GM19468 (cell line): ENCODE measurements at regions not wholly inside any gene's neighbourhood (a gene's known extent, or its start where the extent isn't known, plus 50 kb on each side); places are given as distances from the start of the nearest gene placed in this dataset.
"Not testable (repeated sequence)": the region's sequence is repeated elsewhere in the genome, so short reads cannot be mapped to it uniquely, and the experiment has no call there.

Experiments used
- ATAC-seq: cut with Tn5 transposase; IDR thresholded peaks from one replicate; pipeline ENCODE4 v1.9.1; 2021; ENCODE audit warnings: mild to moderate bottlenecking, moderate library complexity, moderate number of reproducible peaks; ENCODE audit not compliant: unreplicated experiment; ENCODE audit errors: extremely low read depth

DNA sequence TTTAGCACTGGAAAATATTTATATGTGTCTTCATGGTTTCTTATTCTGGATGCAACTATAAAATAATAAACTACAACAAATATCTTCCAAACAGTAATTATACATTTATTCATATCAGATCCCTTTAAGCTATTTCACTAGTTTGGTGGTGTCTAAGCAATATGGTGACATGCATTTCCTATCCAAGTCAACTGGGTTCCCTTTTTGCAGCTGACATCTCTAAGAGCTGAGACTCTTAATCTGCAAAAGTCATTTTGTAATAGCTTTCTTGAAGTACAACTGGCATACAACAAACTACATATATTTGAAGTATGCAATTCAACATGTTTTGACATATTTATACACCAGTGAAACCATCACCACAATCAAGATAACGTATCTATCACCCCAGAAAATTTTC, 59.9 kb upstream of the SLC1A4 start:
- no peak for ATAC-seq

DNA sequence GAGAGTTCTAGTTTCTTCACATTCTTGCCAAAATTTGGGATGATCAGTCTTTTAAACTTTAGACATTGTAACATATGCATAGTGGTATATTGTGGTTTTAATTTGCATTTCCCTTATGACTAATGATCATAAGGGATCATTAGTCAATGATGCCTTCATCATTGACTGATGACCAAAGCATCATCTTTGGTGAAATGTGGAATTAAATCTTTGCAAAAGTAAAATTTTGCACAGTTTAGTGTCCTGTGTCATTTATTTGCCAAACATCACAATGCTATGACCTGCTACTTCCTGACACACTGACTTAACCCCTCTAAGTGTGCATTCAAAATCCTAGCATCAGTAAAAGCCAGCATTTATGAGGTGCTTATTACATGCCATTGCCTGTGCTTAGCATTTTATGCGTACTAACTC, 58.9 kb upstream of the SLC1A4 start:
- no peak for ATAC-seq

DNA sequence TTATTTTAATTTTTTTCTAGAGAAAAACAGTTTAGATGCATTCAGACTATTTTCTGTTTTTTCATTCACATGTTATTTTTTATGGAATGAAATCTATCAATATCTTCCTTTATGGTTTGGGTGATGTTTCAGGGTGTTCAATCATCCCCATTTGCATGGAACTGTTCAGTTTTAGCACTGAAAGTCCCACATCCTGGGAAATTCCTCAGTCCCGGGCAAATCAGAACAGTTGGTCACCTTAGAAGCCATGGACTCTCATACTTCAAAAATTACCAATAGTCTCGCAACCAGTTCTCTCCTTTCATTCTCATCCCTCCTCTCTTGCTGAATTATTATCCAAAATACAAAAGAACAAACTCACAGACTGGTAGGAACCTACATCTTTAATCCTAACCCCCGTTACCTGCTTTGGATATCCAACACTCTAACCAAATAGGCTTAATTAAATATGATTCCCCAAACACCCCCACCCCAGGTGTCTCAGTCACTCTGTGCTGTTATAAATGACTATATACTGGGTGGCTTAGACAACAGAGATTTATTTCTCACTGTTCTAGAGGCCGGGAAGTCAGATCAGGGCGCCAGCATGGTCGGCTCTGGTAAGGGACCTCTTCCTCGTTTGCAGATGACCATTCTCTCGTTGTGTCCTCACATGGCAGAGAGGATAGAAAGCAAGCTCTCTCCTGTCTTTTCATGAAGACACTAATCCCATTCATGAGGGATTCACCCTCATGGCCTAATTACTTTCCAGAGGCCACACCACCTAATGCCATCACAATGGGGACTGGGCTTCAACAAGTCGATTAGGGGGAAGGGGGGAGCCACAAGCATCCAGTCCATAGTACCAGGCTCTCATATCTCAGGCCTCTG, 57.7 kb upstream of the SLC1A4 start:
- no peak for ATAC-seq

DNA sequence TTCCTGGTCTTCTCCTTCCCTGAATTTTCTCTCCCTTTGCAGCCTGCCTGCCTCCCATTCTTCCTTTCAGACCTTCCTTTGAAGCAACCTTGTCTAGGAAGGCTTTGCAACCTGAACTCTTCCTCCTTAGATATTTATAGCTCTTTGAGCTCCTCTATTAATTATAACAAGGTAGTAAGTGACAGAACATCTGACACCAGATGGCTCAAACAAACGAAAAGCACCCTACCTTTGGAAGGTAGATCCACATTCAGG, 57.2 kb upstream of the SLC1A4 start:
- no peak for ATAC-seq

DNA sequence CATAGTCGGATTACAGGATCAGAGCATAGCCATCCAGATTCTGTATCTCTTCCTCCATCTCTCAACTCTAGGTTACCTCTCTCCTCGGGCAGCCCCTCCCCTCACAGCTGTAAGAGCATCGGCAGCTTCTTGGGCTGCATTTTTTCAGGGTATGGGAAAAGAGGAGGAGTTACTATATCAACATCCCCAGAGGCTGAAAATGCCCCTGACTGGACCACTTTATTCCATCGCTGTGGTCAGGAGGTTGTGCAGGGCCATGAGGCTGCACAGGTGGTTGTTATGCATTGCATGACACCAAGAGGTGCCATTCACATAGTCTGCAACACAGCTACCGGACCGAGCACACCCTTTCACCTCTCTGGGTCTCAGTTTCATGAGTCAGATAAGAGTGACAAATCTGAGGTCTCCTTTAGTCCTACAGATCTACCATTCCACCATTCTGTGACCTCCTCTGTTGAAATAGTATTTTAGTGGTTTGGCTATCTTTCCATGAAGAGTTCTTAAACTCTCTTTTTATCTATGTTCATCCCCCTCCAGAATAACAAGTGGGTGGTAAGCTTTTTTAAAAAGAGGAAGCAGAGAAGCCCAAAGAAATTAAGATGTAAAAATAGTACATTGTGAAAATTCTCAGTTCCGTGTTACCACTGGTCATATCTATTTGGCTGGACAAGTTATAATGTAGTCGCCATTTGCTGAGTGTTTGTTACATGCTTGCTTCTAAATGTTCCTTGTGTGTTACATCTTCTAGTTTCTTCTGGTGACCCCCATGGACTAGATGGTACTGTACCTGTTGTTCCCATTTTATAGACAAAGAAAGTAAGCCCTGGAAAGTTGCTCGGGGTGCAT, 56.6 kb upstream of the SLC1A4 start:
- ATAC-seq, result peak; percentile 77

DNA sequence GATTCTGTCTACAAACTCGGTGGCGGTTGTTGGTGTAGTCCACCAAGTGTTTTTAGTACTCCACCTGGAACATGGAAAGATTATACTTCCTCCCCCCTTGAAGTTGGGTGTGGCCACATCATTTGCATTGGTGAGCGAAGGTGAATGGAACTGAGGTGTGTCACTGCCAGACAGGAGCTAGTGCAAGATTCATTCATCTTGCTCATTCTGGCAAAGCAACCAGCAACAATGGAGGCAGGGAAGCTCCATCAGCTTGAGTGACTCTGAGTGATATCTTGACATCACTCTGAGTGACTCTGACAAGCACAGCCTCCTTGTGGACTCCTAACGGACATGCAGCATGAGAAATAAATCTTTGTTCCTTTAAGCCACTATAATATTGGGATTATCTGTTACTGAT, 54.7 kb upstream of the SLC1A4 start:
- ATAC-seq, result no peak

DNA sequence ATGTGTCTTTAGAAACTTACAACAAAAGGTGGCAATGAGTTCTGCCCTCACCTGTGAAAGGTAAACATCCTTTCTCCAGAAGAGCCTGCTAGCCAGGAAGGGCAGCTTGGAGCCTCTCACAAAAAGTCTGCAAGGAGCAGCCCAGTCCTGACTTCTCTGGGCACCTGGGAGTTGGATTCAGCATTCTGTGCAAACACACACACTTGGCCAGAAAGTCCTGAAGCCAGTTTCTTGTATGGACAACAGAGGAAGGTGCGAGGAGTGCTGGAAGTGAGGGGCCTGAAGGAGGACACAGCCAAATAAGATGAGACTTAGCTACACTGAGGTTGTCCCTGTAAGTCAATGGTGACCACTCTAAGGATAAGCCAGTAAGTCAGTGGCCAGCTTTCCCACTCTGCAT, 52.4 kb upstream of the SLC1A4 start:
- ATAC-seq, result no peak

DNA sequence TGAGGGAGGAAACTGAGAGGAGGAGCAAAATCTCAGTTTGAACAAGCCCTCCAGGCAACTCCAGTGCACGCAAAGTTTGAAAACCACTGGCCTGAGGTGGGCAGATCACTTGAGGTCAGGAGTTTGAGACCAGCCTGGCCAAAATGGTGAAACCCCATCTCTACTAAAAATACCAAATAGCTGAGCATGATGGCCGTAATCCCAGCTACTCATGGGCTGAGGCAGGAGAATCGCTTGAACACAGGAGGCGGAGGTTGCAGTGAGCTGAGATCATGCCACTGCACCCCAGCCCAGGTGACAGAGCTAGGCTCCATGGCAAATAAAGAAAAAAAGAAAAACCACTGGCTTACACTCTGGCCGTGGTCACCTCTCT, 51.9 kb upstream of the SLC1A4 start:
- not testable (repeated sequence) for ATAC-seq

DNA sequence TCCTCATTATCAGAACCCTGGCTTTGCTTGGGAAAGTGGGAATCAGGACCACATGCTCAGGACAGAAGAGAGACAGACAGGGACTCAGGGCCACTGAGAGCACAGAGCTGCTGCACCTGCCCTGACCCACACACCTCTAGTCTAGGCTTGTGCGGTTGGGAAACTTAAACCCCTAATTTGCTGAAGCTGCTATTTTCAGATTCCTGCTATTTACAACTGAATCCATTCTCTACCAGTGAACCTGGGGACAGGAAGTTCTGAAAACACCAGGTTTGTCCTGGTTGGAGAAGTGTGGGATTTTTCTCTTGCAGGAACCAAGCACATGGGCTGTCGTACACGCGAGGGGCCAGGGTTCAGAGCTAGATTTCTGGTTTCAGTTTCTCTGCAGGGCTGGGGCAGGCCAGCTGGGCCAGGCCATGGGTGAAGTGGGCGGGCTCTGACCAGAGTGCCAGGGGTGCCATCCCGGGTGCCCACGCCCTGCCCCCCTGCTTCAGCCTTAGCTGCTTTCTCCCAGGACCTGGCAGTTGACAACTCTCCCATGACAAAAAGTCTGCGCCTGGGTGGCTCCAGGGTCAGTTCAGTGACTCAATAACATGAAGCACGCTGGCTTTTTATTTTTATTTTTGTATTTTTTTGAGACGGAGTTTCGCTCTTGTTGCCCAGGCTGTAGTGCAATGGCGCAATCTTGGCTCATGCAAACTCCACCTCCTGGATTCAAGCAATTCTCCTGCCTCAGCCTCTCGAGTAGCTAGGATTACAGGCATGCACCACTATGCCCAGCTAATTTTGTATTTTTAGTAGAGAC, 51.3 kb upstream of the SLC1A4 start:
- ATAC-seq, result no peak

DNA sequence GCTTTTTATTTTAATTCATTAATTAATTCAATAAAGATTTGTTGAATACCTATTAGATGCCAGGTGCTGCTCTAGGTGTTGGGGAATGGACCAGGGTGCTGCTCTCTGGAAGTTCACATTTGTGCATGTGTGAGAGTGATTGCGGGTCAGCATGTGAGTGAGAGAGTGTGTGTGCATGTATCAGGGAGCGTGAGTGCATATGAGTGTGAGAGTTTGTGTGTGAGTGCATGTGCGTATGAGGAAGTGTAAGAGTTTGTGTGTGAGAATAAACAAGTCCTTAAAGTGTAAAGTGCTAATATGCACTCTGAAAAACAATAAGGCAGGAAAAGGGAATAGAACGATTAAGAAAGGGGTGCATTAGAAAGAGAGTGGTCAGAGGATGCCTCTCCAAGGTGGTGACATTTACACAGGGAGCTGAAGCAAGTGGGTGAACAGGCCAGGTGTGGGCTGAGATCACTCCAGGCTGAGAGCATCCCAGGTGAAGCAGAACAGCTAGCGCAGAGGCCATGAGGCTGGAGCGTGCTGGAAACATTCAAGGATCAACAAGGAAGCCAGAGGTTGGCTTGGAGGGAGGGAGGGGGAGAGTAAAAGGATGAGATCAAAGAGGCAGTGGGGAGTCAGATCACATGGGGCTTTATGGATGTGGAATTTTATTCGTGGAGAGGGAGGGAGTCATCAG, 50.5 kb upstream of the SLC1A4 start:
- ATAC-seq, result no peak

DNA sequence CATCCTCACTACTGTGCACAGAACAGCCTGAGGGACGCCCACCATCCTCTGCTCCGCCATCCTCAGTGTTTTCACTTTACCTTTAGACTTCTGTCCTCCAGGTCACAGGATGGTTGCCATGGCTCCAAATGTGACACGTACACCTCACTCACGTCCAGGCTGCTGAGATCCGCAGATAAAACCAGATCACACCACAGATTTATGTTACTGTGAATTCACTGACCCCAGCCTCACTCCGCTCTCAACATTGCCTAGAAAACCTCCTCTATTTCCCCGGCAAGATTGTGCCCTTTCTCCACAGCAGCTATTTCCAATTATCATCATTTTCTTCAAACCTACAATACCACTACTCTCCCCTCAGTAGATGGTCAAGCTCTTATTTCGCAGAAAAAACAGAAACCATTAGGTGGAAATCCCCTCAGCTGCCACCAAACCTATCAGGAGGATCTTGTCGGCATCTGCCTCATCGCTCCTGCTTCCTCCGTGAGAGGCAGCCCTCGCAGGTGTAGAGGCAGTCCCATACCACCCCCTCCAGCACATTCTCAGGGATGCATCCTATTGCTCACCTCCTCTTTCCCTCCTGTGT, 49.8 kb upstream of the SLC1A4 start:
- ATAC-seq, result no peak
